HCT116 (cell line): ENCODE measurements at regions not wholly inside any gene's neighbourhood (a gene's known extent, or its start where the extent isn't known, plus 50 kb on each side); places are given as distances from the start of the nearest gene placed in this dataset.

Experiments
- ATAC-seq: fragments of 200-7000 bp; cut with Tn5 transposase; 2 replicates; pipeline ENCODE4 v1.9.1; 2020; ENCODE audit warnings: mild to moderate bottlenecking, moderate library complexity
- BruUV-seq: library from RNA; stranded (reverse); fragments of 400-500 nt; replicated peaks from 2 replicates; lab custom pipeline; 2021; lab: Mats Ljungman, UMichigan
- CTCF ChIA-PET: fragments of 300-600 bp; sonication (Branson Sonifier 250); formaldehyde crosslinking; loops from one replicate; lab custom pipeline; 2021; ENCODE audit warnings: antibody characterized with exemption; lab: Charles Lee
- POLR2A ChIA-PET: fragments of 300-600, 350-600 bp; sonication (Branson Sonifier 250); formaldehyde crosslinking; loops from one replicate; lab custom pipeline; 2021; ENCODE audit warnings: antibody characterized with exemption; lab: Charles Lee
- RAD21 ChIA-PET, 2 experiments: fragments of 300-600 bp; sonication (Branson Sonifier 250); formaldehyde crosslinking; loops; one replicate each; lab custom pipeline; 2023; ENCODE audit warnings: low total read pairs in 2 of 2; ENCODE audit not compliant: uncharacterized antibody in 2 of 2, unreplicated experiment in 2 of 2, low non-redundant PET in 1 of 2; lab: Charles Lee
- DNase-seq: peaks from one replicate; pipeline ENCODE4 v3.0.0-alpha.2; 2010; ENCODE audit warnings: low read depth, low spot score
- H2AFZ ChIP-seq: fragments of 200-600 bp; shearing (Covaris generic), sonication (generic); 2 replicates; pipeline ENCODE4 v1.6.1; 2017; ENCODE audit warnings: low read depth, mixed run types, mixed read lengths, antibody characterized with exemption, low read length; ENCODE audit not compliant: poor library complexity, severe bottlenecking
- H3K27ac ChIP-seq: 2 replicates; pipeline ENCODE4 v1.5.1; 2012; ENCODE audit warnings: low read depth, low read length
- H3K27me3 ChIP-seq: fragments of 200-600 bp; sonication (generic); 2 replicates; pipeline ENCODE4 v1.6.1; 2016; ENCODE audit warnings: mixed run types, low read length, mixed read lengths; ENCODE audit not compliant: insufficient read depth
- H3K36me3 ChIP-seq, 2 experiments: fragments of 200-500 bp in 1 of 2; fragments of 200-600 bp in 1 of 2; sonication (Bioruptor generic) in 1 of 2; sonication (generic) in 1 of 2; 2 replicates each; pipeline versions ENCODE4 v1.5.1 to v1.6.1; 2014 to 2016; ENCODE audit warnings: low read length in 2 of 2, inconsistent platforms in 1 of 2, mixed read lengths in 1 of 2, mixed run types in 1 of 2; ENCODE audit not compliant: insufficient read depth in 2 of 2, control insufficient read depth in 1 of 2
- H3K4me1 ChIP-seq, 2 experiments: fragments of 200-600 bp in 1 of 2; sonication (generic) in 1 of 2; 2 replicates each; pipeline versions ENCODE4 v1.5.1 to v1.6.1; 2012 to 2017; ENCODE audit warnings: low read length in 2 of 2, inconsistent platforms in 1 of 2, mild to moderate bottlenecking in 1 of 2, mixed read lengths in 1 of 2, mixed run types in 1 of 2, moderate library complexity in 1 of 2; ENCODE audit not compliant: insufficient read depth in 2 of 2, control insufficient read depth in 1 of 2
- H3K4me2 ChIP-seq: fragments of 200-600 bp; sonication (generic); 2 replicates; pipeline ENCODE4 v1.6.1; 2017; ENCODE audit warnings: mixed run types, low read length, mixed read lengths
- H3K4me3 ChIP-seq, 2 experiments: fragments of 200-600 bp in 1 of 2; sonication (generic) in 1 of 2; replicated peaks in 1 of 2; 2 replicates each; pipeline ENCODE4 v1.5.1; 2011 to 2016; ENCODE audit warnings: low read length in 2 of 2, control low read depth in 1 of 2, low read depth in 1 of 2, mild to moderate bottlenecking in 1 of 2, mixed read lengths in 1 of 2, mixed run types in 1 of 2
- H3K79me2 ChIP-seq: fragments of 200-600 bp; sonication (generic); 2 replicates; pipeline ENCODE4 v1.6.1; 2017; ENCODE audit warnings: mild to moderate bottlenecking, mixed run types, low read length, moderate library complexity, mixed read lengths; ENCODE audit not compliant: insufficient read depth
- H3K9ac ChIP-seq: fragments of 200-600 bp; sonication (generic); 2 replicates; pipeline ENCODE4 v1.6.1; 2016; ENCODE audit warnings: low read length, mixed read lengths
- H3K9me2 ChIP-seq: fragments of 200-600 bp; sonication (generic), shearing (Covaris generic); 2 replicates; pipeline ENCODE4 v1.6.1; 2017; ENCODE audit warnings: mixed run types, mild to moderate bottlenecking, moderate library complexity; ENCODE audit not compliant: insufficient read depth
- H3K9me3 ChIP-seq, 2 experiments: fragments of 200-500 bp in 1 of 2; fragments of 200-600 bp in 1 of 2; sonication (Bioruptor generic) in 1 of 2; sonication (generic) in 1 of 2; 2 replicates each; pipeline ENCODE4 v1.6.1; 2014 to 2017; ENCODE audit warnings: low read length in 2 of 2, mixed read lengths in 2 of 2, inconsistent platforms in 1 of 2, low read depth in 1 of 2, mild to moderate bottlenecking in 1 of 2, mixed run types in 1 of 2, moderate library complexity in 1 of 2; ENCODE audit not compliant: control insufficient read depth in 1 of 2, insufficient read depth in 1 of 2
- H4K20me1 ChIP-seq: fragments of 200-600 bp; sonication (generic), shearing (Covaris generic); 2 replicates; pipeline ENCODE4 v1.6.1; 2017; ENCODE audit warnings: mixed run types, mild to moderate bottlenecking, moderate library complexity; ENCODE audit not compliant: insufficient read depth
- CBX3 ChIP-seq: IDR thresholded peaks from 2 replicates; pipeline ENCODE4 v1.6.1; 2012; ENCODE audit warnings: low read depth
- CEBPB ChIP-seq: IDR thresholded peaks from 2 replicates; pipeline ENCODE4 v1.6.1; 2012; ENCODE audit warnings: low read depth
- EGR1 ChIP-seq: IDR thresholded peaks from 2 replicates; pipeline ENCODE4 v1.6.1; 2012; ENCODE audit warnings: low read depth
- ELF1 ChIP-seq: IDR thresholded peaks from 2 replicates; pipeline ENCODE4 v1.6.1; 2012; ENCODE audit warnings: low read depth, borderline replicate concordance
- EZH2phosphoT487 ChIP-seq: fragments of 200-600 bp; IDR thresholded peaks from 2 replicates; pipeline ENCODE4 v1.6.1; 2018; ENCODE audit warnings: antibody characterized with exemption, borderline replicate concordance
- FOSL1 ChIP-seq: IDR thresholded peaks from 2 replicates; pipeline ENCODE4 v1.6.1; 2012; ENCODE audit warnings: low read depth
- JUND ChIP-seq: IDR thresholded peaks from 2 replicates; pipeline ENCODE4 v1.6.1; 2012
- POLR2A ChIP-seq: IDR thresholded peaks from 2 replicates; pipeline ENCODE4 v1.7.0; 2011; ENCODE audit warnings: borderline replicate concordance; ENCODE audit not compliant: insufficient read depth, insufficient read length; ENCODE audit errors: extremely low read depth
- SIN3A ChIP-seq: IDR thresholded peaks from 2 replicates; pipeline ENCODE4 v1.6.1; 2012; ENCODE audit warnings: low read depth
- SP1 ChIP-seq: IDR thresholded peaks from 2 replicates; pipeline ENCODE4 v1.6.1; 2012; ENCODE audit warnings: low read depth
- SRF ChIP-seq: IDR thresholded peaks from 2 replicates; pipeline ENCODE4 v1.6.1; 2012; ENCODE audit warnings: low read depth
- TCF7L2 ChIP-seq: IDR thresholded peaks from 2 replicates; pipeline ENCODE4 v1.7.0; 2011; ENCODE audit warnings: borderline replicate concordance, inconsistent platforms; ENCODE audit not compliant: insufficient read depth, insufficient read length; ENCODE audit errors: extremely low read depth
- YY1 ChIP-seq: IDR thresholded peaks from 2 replicates; pipeline ENCODE4 v1.6.1; 2011; ENCODE audit warnings: low read length, low read depth, moderate library complexity, mild to moderate bottlenecking; ENCODE audit not compliant: insufficient replicate concordance; ENCODE audit errors: extremely low read depth
- ZNF274 ChIP-seq: fragments of 200-500 bp; sonication (Bioruptor generic); IDR thresholded peaks from 2 replicates; pipeline ENCODE4 v1.6.1; 2014; ENCODE audit warnings: mild to moderate bottlenecking, low read depth, low read length, inconsistent platforms
- intact Hi-C: fragments of 100-400 bp; cut with micrococcal nuclease; formaldehyde crosslinking; loops from 2 replicates; pipeline ENCODE4 v1.10.0; 2022
- TF ChIP-seq, protein P1 (sequence below): IDR thresholded peaks from 2 replicates; pipeline ENCODE4 v1.6.1; 2012
- TF ChIP-seq, protein P2 (sequence below): IDR thresholded peaks from 2 replicates; pipeline ENCODE4 v1.6.1; 2012
- TF ChIP-seq, protein P3 (sequence below), 3 experiments: fragments of 200-600 bp in 1 of 3; sonication (generic) in 1 of 3; IDR thresholded peaks in 2 of 3; conservative IDR thresholded peaks in 1 of 3; 2 replicates each; pipeline ENCODE4 v1.5.1; 2012 to 2017; ENCODE audit warnings: low read depth in 2 of 3, low read length in 2 of 3, antibody characterized with exemption in 1 of 3, borderline replicate concordance in 1 of 3, control low read depth in 1 of 3, mild to moderate bottlenecking in 1 of 3, mixed read lengths in 1 of 3, mixed run types in 1 of 3, moderate library complexity in 1 of 3; ENCODE audit not compliant: insufficient read depth in 1 of 3
- TF ChIP-seq, protein P4 (sequence below): IDR thresholded peaks from 2 replicates; pipeline ENCODE4 v1.6.1; 2011; ENCODE audit warnings: mild to moderate bottlenecking, low read length, moderate library complexity; ENCODE audit not compliant: insufficient replicate concordance; ENCODE audit errors: extremely low read depth

DNA sequence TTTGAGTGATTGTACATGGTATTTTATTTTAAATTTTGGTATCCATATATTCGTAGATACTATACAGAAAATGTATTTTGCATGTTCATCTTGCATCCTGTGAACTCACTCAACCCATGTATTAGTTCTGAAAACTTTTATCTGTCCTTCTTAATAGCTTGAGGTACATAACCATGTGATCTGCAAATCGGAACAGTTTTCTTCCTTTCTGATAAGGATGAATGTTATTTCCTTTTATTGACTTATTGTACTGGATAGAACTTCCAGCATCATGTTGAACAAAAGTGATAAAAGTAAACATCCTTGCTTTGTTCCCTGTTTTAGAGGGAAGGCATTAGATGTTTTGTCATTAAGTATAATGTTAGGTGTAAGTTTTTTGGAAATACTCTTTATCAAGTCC lies 554.7 kb downstream of the GALR1 start (continued):
- TF ChIP-seq, protein P1, sequence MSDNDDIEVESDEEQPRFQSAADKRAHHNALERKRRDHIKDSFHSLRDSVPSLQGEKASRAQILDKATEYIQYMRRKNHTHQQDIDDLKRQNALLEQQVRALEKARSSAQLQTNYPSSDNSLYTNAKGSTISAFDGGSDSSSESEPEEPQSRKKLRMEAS: no peak
- TF ChIP-seq, protein P2, sequence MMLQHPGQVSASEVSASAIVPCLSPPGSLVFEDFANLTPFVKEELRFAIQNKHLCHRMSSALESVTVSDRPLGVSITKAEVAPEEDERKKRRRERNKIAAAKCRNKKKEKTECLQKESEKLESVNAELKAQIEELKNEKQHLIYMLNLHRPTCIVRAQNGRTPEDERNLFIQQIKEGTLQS: no peak
- no peak for TF ChIP-seq SP1
- TF ChIP-seq, all 23 proteins: peak for 0

DNA sequence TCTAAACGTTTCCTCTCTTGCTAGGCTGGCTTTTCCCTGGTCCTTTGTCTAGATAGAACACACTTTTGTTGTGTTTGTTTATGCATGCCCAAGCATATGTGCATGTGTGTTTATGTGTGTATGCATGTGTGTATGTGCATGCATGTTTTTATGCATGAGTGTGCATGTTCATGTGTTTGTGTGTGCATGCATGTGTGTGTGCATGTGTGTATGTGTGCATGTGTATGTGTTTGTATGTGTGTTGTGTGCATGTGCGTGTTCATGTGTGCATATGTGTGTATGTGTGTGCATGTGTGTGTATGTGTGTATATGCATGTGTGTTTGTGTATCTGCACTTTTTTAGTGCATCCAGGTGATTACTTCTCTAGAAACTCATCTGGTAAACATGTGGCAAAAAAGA lies 558.0 kb downstream of the GALR1 start:
- CTCF ChIA-PET: no interaction called here
- ATAC-seq: no peak
- BruUV-seq: no TSS peak
- Histone ChIP-seq H3K9me3 (peaks cover 17 to 30% of the 10 kb centered on the region in 2 experiments; a peak in 2 of 4 replicates), H2AFZ (no peak overlapping the region), H3K27me3 (no peaks in the 10 kb centered on the region), H3K4me2 (no peak overlapping the region), H3K36me3 (no peaks in the 10 kb centered on the region), H4K20me1 (no peaks in the 10 kb centered on the region), H3K9ac (no peak overlapping the region), H3K4me3 (no peak overlapping the region), H3K27ac (no peak overlapping the region), H3K79me2 (no peaks in the 10 kb centered on the region), H3K9me2 (no peaks in the 10 kb centered on the region), H3K4me1 (no peaks in the 10 kb centered on the region)
- POLR2A ChIA-PET: no interaction called here
- RAD21 ChIA-PET: no interaction called here
- intact Hi-C loops: no loop called here
- no peak for DNase-seq
- no peak for TF ChIP-seq TCF7L2
- TF ChIP-seq EZH2phosphoT487: no peak
- TF ChIP-seq, protein P1: no peak
- no peak for TF ChIP-seq JUND
- TF ChIP-seq SP1: no peak
- TF ChIP-seq EGR1: no peak
- no peak for TF ChIP-seq ELF1
- TF ChIP-seq ZNF274: no peak
- TF ChIP-seq, protein P3, sequence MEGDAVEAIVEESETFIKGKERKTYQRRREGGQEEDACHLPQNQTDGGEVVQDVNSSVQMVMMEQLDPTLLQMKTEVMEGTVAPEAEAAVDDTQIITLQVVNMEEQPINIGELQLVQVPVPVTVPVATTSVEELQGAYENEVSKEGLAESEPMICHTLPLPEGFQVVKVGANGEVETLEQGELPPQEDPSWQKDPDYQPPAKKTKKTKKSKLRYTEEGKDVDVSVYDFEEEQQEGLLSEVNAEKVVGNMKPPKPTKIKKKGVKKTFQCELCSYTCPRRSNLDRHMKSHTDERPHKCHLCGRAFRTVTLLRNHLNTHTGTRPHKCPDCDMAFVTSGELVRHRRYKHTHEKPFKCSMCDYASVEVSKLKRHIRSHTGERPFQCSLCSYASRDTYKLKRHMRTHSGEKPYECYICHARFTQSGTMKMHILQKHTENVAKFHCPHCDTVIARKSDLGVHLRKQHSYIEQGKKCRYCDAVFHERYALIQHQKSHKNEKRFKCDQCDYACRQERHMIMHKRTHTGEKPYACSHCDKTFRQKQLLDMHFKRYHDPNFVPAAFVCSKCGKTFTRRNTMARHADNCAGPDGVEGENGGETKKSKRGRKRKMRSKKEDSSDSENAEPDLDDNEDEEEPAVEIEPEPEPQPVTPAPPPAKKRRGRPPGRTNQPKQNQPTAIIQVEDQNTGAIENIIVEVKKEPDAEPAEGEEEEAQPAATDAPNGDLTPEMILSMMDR (IDR thresholded peaks at IDR 0.05 in 2 of 3, conservative IDR thresholded peaks at IDR 0.05 in 1 of 3; ENCODE audit: borderline replicate concordance in 1 of 3, insufficient read depth in 1 of 3, low read depth in 2 of 3, low read length in 2 of 3): no peak
- no peak for TF ChIP-seq SRF
- no peak for TF ChIP-seq YY1
- TF ChIP-seq CEBPB: no peak
- TF ChIP-seq SIN3A: no peak
- TF ChIP-seq FOSL1: no peak
- TF ChIP-seq, protein P4, sequence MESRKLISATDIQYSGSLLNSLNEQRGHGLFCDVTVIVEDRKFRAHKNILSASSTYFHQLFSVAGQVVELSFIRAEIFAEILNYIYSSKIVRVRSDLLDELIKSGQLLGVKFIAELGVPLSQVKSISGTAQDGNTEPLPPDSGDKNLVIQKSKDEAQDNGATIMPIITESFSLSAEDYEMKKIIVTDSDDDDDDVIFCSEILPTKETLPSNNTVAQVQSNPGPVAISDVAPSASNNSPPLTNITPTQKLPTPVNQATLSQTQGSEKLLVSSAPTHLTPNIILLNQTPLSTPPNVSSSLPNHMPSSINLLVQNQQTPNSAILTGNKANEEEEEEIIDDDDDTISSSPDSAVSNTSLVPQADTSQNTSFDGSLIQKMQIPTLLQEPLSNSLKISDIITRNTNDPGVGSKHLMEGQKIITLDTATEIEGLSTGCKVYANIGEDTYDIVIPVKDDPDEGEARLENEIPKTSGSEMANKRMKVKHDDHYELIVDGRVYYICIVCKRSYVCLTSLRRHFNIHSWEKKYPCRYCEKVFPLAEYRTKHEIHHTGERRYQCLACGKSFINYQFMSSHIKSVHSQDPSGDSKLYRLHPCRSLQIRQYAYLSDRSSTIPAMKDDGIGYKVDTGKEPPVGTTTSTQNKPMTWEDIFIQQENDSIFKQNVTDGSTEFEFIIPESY: no peak
- no peak for TF ChIP-seq POLR2A
- no peak for TF ChIP-seq CBX3
